Endothelial cell of umbilical vein (primary cell): ENCODE measurements at regions not wholly inside any gene's neighbourhood (a gene's known extent, or its start where the extent isn't known, plus 50 kb on each side); places are given as distances from the start of the nearest gene placed in this dataset.

ENCODE experiments used
- BruUV-seq: library from RNA; stranded (reverse); fragments of 400-500 nt; replicated peaks from 2 replicates; lab custom pipeline; 2021; lab: Mats Ljungman, UMichigan
- CTCF ChIA-PET: fragments of 300-600, 350-600 bp; sonication (Branson Sonifier 250); formaldehyde crosslinking; loops from one replicate; lab custom pipeline; 2021; ENCODE audit warnings: antibody characterized with exemption, inconsistent platforms; lab: Charles Lee
- POLR2A ChIA-PET: fragments of 300-600, 350-600 bp; sonication (Branson Sonifier 250); formaldehyde crosslinking; loops from one replicate; lab custom pipeline; 2021; ENCODE audit warnings: antibody characterized with exemption, inconsistent platforms; lab: Charles Lee
- DNase-seq: peaks from one replicate; pipeline ENCODE4 v3.0.0-alpha.2; 2011; ENCODE audit warnings: low read depth, low spot score
- FAIRE-seq: peaks from 2 replicates; lab custom pipeline; 2011; peaks lifted over from hg19 to GRCh38; lab: Jason Lieb, UNC
- H2AFZ ChIP-seq: 2 replicates; pipeline ENCODE4 v1.6.0; 2012; ENCODE audit warnings: low read depth, low read length, control low read depth, inconsistent platforms
- H3K27ac ChIP-seq: 2 replicates; pipeline ENCODE4 v1.5.1; 2011; ENCODE audit warnings: low read depth, mild to moderate bottlenecking, control low read depth, low read length, moderate library complexity; ENCODE audit not compliant: insufficient read depth
- H3K27me3 ChIP-seq, 2 experiments: 2 replicates each; pipeline versions ENCODE4 v1.6.0 to v1.6.1; 2011; ENCODE audit warnings: low read length in 2 of 2, mixed read lengths in 1 of 2; ENCODE audit not compliant: control insufficient read depth in 2 of 2, insufficient read depth in 2 of 2
- H3K36me3 ChIP-seq, 2 experiments: 2 replicates in 1 of 2; 3 replicates in 1 of 2; pipeline ENCODE4 v1.5.1; 2011; ENCODE audit warnings: low read length in 2 of 2, mild to moderate bottlenecking in 1 of 2, moderate library complexity in 1 of 2; ENCODE audit not compliant: control insufficient read depth in 2 of 2, insufficient read depth in 2 of 2; ENCODE audit errors: extremely low read depth in 1 of 2
- H3K4me1 ChIP-seq: 3 replicates; pipeline ENCODE4 v1.5.1; 2011; ENCODE audit warnings: mild to moderate bottlenecking, low read length; ENCODE audit not compliant: control insufficient read depth, insufficient read depth; ENCODE audit errors: extremely low read depth
- H3K4me2 ChIP-seq: 2 replicates; pipeline ENCODE4 v1.6.1; 2011; ENCODE audit warnings: low read length, control low read depth, mixed read lengths; ENCODE audit not compliant: insufficient read depth
- H3K4me3 ChIP-seq, 3 experiments: fragments of 200-600 bp in 1 of 3; sonication (generic), shearing (Covaris generic) in 1 of 3; replicated peaks in 1 of 3; 2 replicates each; pipeline ENCODE4 v1.5.1; 2011 to 2016; ENCODE audit warnings: control low read depth in 3 of 3, low read length in 3 of 3, mild to moderate bottlenecking in 2 of 3, inconsistent platforms in 1 of 3, low read depth in 1 of 3, moderate library complexity in 1 of 3; ENCODE audit not compliant: insufficient read depth in 1 of 3
- H3K79me2 ChIP-seq: 2 replicates; pipeline ENCODE4 v1.6.0; 2012; ENCODE audit warnings: low read length, inconsistent platforms; ENCODE audit not compliant: control insufficient read depth, insufficient read depth
- H3K9ac ChIP-seq: replicated peaks from 2 replicates; pipeline ENCODE3; 2011; ENCODE audit warnings: low read length, control low read depth; ENCODE audit not compliant: insufficient read depth; ENCODE audit errors: extremely low read depth
- H3K9me1 ChIP-seq: replicated peaks from 3 replicates; pipeline ENCODE4 v1.6.0; 2011; ENCODE audit warnings: mild to moderate bottlenecking, low read length; ENCODE audit not compliant: control insufficient read depth, insufficient read depth; ENCODE audit errors: extremely low read depth
- H3K9me3 ChIP-seq: replicated peaks from 2 replicates; pipeline ENCODE4 v1.5.1; 2012; ENCODE audit warnings: low read length, inconsistent platforms; ENCODE audit not compliant: control insufficient read depth, insufficient read depth
- H4K20me1 ChIP-seq: replicated peaks from 2 replicates; pipeline ENCODE3; 2011; ENCODE audit warnings: mild to moderate bottlenecking, low read length; ENCODE audit not compliant: control insufficient read depth, insufficient read depth; ENCODE audit errors: extremely low read depth
- EZH2 ChIP-seq: IDR thresholded peaks from 2 replicates; pipeline ENCODE4 v1.6.1; 2012; ENCODE audit warnings: borderline replicate concordance, low read depth, mild to moderate bottlenecking, moderate library complexity, low read length, inconsistent platforms; ENCODE audit not compliant: severe bottlenecking
- FOS ChIP-seq: IDR thresholded peaks from 2 replicates; pipeline ENCODE4 v1.6.1; 2011; ENCODE audit warnings: mild to moderate bottlenecking, low read length, moderate library complexity, borderline replicate concordance; ENCODE audit not compliant: insufficient read depth
- GATA2 ChIP-seq: IDR thresholded peaks from 2 replicates; pipeline ENCODE4 v1.7.0; 2011; ENCODE audit warnings: low read depth, mild to moderate bottlenecking, moderate library complexity, mixed read lengths, low read length; ENCODE audit not compliant: insufficient read length, insufficient read depth
- JUN ChIP-seq: IDR thresholded peaks from 2 replicates; pipeline ENCODE4 v1.6.1; 2011; ENCODE audit warnings: borderline replicate concordance, low read depth; ENCODE audit not compliant: insufficient read length, insufficient read depth
- MYC ChIP-seq: IDR thresholded peaks from one replicate; pipeline ENCODE4 v1.6.1; 2011; ENCODE audit warnings: mild to moderate bottlenecking, low read depth, low read length
- POLR2A ChIP-seq: IDR thresholded peaks from 2 replicates; pipeline ENCODE4 v1.6.1; 2012; ENCODE audit warnings: low read depth, mild to moderate bottlenecking, control low read depth, low read length
- POLR2AphosphoS5 ChIP-seq: IDR thresholded peaks from 2 replicates; pipeline ENCODE4 v1.6.1; 2012; ENCODE audit warnings: low read depth, mild to moderate bottlenecking, control low read depth, low read length, moderate library complexity; ENCODE audit not compliant: insufficient read depth
- dilution Hi-C: fragments of 300-500 bp; cut with MboI; formaldehyde crosslinking; loops from one replicate; pipeline ENCODE4 v1.15.0; 2019; ENCODE audit warnings: low sequenced_read_pairs; ENCODE audit not compliant: extremely low pct_ligation_motif_present
- intact Hi-C: fragments of 100-400 bp; cut with micrococcal nuclease; formaldehyde crosslinking; loops from one replicate; pipeline ENCODE4 v1.10.0; 2022
- TF ChIP-seq, protein P1 (sequence below), 2 donors: IDR thresholded peaks; 1 replicate in 1 of 2; 2 replicates in 1 of 2; pipeline ENCODE4 v1.5.1; 2011; ENCODE audit warnings: low read length in 2 of 2, mild to moderate bottlenecking in 2 of 2, moderate library complexity in 2 of 2, control low read depth in 1 of 2, inconsistent platforms in 1 of 2, low read depth in 1 of 2; ENCODE audit not compliant: insufficient read depth in 1 of 2; ENCODE audit errors: extremely low read depth in 1 of 2
- TF ChIP-seq, protein P2 (sequence below): IDR thresholded peaks from 2 replicates; pipeline ENCODE4 v1.6.1; 2011; ENCODE audit not compliant: insufficient read depth, insufficient read length

DNA sequence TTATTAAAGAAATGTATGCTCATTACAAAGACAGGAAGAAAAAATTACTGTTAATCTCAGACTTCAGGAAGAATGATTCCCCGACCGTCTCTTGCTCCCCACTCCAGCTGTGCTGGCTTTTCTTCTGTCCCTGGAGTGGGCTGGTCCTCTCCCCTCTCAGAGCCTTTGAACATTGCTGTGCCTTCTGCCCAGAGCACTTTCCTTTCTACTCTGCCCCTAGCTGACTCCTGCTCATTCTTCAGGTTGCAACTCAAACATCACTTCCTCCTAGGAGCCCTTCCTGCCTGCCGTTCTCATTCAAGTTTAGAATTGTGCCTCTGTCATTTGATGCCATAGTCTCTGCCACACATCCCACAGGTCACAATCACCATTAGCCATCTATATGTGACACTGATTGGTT, 329.5 kb downstream of the MIAT start:
- Histone ChIP-seq H4K20me1 (no peaks in the 10 kb centered on the region), H2AFZ (no peak overlapping the region), H3K4me1 (no peaks in the 10 kb centered on the region), H3K27ac (no peak overlapping the region), H3K27me3 (peaks cover 22 to 25% of the 10 kb centered on the region in 2 experiments), H3K4me2 (no peak overlapping the region), H3K9ac (no peak overlapping the region), H3K9me3 (no peaks in the 10 kb centered on the region), H3K9me1 (no peaks in the 10 kb centered on the region), H3K79me2 (no peaks in the 10 kb centered on the region), H3K4me3 (no peak overlapping the region), H3K36me3 (no peaks in the 10 kb centered on the region)
- intact Hi-C loops (no loop called here), dilution Hi-C loops (no loop called here)
- no peak for TF ChIP-seq MYC
- no peak for TF ChIP-seq POLR2A
- TF ChIP-seq, protein P1, sequence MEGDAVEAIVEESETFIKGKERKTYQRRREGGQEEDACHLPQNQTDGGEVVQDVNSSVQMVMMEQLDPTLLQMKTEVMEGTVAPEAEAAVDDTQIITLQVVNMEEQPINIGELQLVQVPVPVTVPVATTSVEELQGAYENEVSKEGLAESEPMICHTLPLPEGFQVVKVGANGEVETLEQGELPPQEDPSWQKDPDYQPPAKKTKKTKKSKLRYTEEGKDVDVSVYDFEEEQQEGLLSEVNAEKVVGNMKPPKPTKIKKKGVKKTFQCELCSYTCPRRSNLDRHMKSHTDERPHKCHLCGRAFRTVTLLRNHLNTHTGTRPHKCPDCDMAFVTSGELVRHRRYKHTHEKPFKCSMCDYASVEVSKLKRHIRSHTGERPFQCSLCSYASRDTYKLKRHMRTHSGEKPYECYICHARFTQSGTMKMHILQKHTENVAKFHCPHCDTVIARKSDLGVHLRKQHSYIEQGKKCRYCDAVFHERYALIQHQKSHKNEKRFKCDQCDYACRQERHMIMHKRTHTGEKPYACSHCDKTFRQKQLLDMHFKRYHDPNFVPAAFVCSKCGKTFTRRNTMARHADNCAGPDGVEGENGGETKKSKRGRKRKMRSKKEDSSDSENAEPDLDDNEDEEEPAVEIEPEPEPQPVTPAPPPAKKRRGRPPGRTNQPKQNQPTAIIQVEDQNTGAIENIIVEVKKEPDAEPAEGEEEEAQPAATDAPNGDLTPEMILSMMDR (IDR thresholded peaks at IDR 0.05; ENCODE audit: extremely low read depth in 1 of 2, insufficient read depth in 1 of 2, low read depth in 1 of 2, low read length in 2 of 2) = no peak
- TF ChIP-seq, protein P2, sequence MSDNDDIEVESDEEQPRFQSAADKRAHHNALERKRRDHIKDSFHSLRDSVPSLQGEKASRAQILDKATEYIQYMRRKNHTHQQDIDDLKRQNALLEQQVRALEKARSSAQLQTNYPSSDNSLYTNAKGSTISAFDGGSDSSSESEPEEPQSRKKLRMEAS = no peak
- TF ChIP-seq POLR2AphosphoS5 = no peak
- TF ChIP-seq EZH2 = no peak
- no peak for TF ChIP-seq JUN
- no peak for TF ChIP-seq FOS
- no peak for TF ChIP-seq GATA2
- no TSS peak for BruUV-seq
- ChIA-PET CTCF (no interaction called here), POLR2A (no interaction called here)
- FAIRE-seq (no peak), DNase-seq (no peak)
